ENCODE measurements at regions not wholly inside any gene's neighbourhood (a gene's known extent, or its start where the extent isn't known, plus 50 kb on each side); places are given as distances from the start of the nearest gene placed in this dataset.

DNA sequence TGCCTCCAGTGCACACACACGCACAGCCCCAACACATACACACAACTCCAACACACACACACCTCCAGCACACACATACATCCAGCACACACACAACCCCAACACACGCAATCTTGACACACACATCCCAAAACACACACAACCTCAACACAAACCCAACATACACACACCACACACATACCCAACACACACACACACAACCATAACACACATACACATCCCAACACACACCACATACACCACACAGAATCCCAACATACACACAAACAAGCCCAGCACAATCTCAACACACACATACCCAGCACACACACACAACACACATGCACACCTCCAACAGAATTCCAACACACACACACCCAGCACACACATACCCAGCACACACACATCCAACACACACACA is 301.1 kb downstream of the ABCC12 start:
- TF ChIP-seq, protein P1, sequence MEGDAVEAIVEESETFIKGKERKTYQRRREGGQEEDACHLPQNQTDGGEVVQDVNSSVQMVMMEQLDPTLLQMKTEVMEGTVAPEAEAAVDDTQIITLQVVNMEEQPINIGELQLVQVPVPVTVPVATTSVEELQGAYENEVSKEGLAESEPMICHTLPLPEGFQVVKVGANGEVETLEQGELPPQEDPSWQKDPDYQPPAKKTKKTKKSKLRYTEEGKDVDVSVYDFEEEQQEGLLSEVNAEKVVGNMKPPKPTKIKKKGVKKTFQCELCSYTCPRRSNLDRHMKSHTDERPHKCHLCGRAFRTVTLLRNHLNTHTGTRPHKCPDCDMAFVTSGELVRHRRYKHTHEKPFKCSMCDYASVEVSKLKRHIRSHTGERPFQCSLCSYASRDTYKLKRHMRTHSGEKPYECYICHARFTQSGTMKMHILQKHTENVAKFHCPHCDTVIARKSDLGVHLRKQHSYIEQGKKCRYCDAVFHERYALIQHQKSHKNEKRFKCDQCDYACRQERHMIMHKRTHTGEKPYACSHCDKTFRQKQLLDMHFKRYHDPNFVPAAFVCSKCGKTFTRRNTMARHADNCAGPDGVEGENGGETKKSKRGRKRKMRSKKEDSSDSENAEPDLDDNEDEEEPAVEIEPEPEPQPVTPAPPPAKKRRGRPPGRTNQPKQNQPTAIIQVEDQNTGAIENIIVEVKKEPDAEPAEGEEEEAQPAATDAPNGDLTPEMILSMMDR (IDR thresholded peaks at IDR 0.05; ENCODE audit: low read depth, low read length): no peak
- TF ChIP-seq, protein P2, sequence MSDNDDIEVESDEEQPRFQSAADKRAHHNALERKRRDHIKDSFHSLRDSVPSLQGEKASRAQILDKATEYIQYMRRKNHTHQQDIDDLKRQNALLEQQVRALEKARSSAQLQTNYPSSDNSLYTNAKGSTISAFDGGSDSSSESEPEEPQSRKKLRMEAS (IDR thresholded peaks at IDR 0.05; ENCODE audit: low read depth, low read length): no peak
- TF ChIP-seq MYC (IDR thresholded peaks at IDR 0.05; ENCODE audit: low read depth, low read length) (no peak), POLR2A (IDR thresholded peaks at IDR 0.05; ENCODE audit: extremely low read depth, insufficient read length) (no peak)
- H3K4me3 ChIP-seq (ENCODE audit: low read depth, low read length): no peak overlapping the region
- DNase-seq (ENCODE audit: low read depth): no peak

DNA sequence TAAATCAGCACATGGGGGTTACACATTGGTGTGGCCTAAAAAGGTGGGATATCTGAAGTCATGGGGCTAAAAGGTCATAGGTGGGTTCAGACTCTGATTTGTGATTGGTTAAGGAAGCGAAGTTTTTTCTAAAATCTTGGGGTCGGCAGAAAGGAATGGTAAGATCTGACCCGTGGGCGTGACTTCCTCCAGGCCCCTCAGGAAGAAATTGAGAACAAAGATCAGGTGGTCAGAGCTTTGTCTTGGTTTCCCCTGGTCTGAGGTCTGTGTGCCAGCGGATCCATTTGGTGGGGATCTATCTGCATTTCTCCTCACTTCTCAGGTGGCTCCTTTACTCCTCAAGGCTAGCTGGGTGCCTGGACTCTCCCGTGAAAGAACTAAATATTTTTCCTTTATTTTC is 302.8 kb downstream of the ABCC12 start:
- no peak for DNase-seq (ENCODE audit: low read depth)
- no peak overlapping the region for H3K4me3 ChIP-seq (ENCODE audit: low read depth, low read length)
- no peak for TF ChIP-seq MYC (IDR thresholded peaks at IDR 0.05; ENCODE audit: low read depth, low read length)
- TF ChIP-seq, protein P2 (IDR thresholded peaks at IDR 0.05; ENCODE audit: low read depth, low read length): no peak
- TF ChIP-seq POLR2A (IDR thresholded peaks at IDR 0.05; ENCODE audit: extremely low read depth, insufficient read length): no peak
- TF ChIP-seq, protein P1 (IDR thresholded peaks at IDR 0.05; ENCODE audit: low read depth, low read length): no peak

DNA sequence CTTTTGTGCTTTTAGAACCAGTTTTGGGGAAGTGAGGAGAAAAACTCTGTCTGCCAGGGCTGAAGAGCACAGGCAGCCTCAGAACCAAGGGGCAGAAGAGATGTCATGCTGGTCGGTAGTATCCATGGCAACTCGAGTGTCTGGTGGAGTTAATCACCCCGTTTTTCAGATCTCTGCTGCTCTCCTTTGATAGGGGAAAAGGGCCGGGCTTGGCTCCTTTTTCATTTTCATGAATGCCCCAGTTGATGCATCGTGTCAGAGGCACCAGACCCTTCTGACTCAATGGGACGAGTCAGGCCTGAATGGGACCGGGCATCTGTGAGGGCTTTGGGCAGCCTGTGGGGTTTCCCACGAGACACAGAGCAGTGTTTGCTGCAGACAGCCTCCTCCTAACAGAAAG is 304.6 kb downstream of the ABCC12 start:
- H3K4me3 ChIP-seq (ENCODE audit: low read depth, low read length): no peak overlapping the region
- TF ChIP-seq POLR2A (IDR thresholded peaks at IDR 0.05; ENCODE audit: extremely low read depth, insufficient read length): no peak
- no peak for DNase-seq (ENCODE audit: low read depth)

DNA sequence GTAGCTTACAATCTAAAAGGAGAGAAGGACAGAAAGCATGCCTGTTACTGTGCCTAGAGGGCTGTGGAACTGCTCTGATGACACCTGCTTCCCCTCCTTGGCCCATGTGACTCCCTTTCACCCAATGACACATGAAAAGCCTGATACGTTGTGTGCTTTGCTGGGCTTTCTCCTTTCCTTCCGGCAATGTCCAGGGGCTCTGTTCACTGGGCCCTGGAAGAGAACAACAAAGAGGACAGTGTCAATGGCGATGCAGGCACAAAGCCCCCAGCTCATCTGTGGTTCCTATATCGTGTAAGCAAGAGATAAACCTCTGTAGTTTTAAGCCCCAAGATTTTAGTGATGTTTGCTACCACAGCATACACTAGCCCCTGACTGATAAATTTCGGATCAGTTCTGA is 306.1 kb downstream of the ABCC12 start:
- no peak overlapping the region for H3K4me3 ChIP-seq (ENCODE audit: low read depth, low read length)
- TF ChIP-seq, protein P2 (IDR thresholded peaks at IDR 0.05; ENCODE audit: low read depth, low read length): no peak
- TF ChIP-seq, protein P1 (IDR thresholded peaks at IDR 0.05; ENCODE audit: low read depth, low read length): no peak
- TF ChIP-seq POLR2A (IDR thresholded peaks at IDR 0.05; ENCODE audit: extremely low read depth, insufficient read length): no peak
- no peak for TF ChIP-seq MYC (IDR thresholded peaks at IDR 0.05; ENCODE audit: low read depth, low read length)
- no peak for DNase-seq (ENCODE audit: low read depth)

DNA sequence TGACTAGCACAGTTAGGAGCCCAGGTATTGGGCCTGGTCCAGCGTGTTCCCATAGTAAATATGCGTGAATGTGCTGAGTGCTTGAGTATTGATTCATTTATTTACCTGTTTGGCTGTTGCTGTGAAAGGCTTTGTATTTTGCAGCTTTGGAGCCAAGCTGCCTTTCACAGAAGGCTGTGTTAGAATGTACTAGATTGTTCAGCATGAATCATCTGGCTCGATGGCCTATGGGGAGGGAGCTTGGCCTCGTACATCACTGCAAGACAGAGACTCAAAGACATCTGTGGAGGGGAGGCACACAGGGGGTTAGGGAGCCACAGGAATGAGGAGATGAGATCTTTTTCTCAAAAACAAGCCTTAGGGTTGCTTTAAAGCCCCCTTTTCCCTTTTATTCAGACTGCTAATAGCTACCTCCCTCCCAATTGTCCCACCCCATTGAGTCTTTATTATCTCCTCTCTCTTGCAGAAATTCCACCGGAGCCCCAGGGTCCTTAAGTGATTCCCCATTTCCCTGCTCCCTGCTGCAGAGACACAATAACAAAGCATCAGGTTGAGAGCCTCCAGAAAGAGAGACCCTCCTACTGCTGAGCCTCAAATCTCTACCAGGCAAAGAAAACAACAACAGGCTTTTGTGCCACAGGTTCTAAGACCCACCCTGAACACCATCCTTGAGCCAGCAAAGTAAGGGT is 307.2 kb downstream of the ABCC12 start:
- no peak for DNase-seq (ENCODE audit: low read depth)
- H3K4me3 ChIP-seq (ENCODE audit: low read depth, low read length): no peak overlapping the region
- TF ChIP-seq, protein P2 (IDR thresholded peaks at IDR 0.05; ENCODE audit: low read depth, low read length): no peak
- TF ChIP-seq POLR2A (IDR thresholded peaks at IDR 0.05; ENCODE audit: extremely low read depth, insufficient read length) (no peak), MYC (IDR thresholded peaks at IDR 0.05; ENCODE audit: low read depth, low read length) (no peak)
- TF ChIP-seq, protein P1 (IDR thresholded peaks at IDR 0.05; ENCODE audit: low read depth, low read length): no peak

DNA sequence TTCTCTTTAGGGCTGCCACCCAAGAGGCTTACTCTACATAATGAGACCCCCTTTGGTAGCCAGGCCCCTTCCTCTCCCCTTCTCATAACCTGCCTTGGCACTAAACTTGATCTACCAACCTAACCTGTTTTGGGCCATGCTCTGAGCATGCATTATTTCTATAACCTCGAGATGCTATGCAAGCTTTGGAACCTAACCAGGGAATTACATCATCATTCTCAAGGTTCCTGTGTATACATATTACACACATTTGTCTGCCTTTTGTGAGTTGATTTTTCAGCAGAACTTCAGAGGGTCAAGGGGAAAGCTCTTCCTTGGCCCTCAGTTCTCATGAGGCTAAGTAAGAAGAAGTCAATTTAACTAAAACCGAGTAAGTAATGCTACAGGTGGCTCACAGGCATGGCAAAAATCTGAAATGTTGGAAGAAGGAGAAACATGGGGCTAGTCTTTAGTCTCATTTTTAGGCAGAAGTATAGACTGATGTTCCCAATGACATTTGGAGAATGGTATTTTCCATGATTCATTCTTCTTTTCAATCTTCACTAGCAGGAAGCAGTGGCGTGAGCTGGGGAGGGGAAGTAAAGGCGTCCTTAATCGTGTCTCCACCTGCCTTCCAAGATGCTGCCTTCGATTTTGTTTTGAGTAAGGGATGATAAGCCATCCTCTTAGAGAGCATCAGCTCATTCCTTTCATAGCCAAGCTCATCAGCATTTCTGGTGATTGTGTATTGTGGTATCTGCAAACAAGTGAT is 308.4 kb downstream of the ABCC12 start:
- H3K4me3 ChIP-seq (ENCODE audit: low read depth, low read length): no peak overlapping the region
- no peak for DNase-seq (ENCODE audit: low read depth)
- no peak for TF ChIP-seq MYC (IDR thresholded peaks at IDR 0.05; ENCODE audit: low read depth, low read length)
- TF ChIP-seq POLR2A (IDR thresholded peaks at IDR 0.05; ENCODE audit: extremely low read depth, insufficient read length): no peak
- TF ChIP-seq, protein P1 (IDR thresholded peaks at IDR 0.05; ENCODE audit: low read depth, low read length): no peak
- TF ChIP-seq, protein P2 (IDR thresholded peaks at IDR 0.05; ENCODE audit: low read depth, low read length): no peak
